HL-60 (cell line): ENCODE measurements at regions not wholly inside any gene's neighbourhood (a gene's known extent, or its start where the extent isn't known, plus 50 kb on each side); places are given as distances from the start of the nearest gene placed in this dataset.

Experiments
- DNase-seq, 2 experiments: peaks; one replicate each; pipeline ENCODE4 v3.0.0-alpha.2; 2010 to 2020; ENCODE audit warnings: low read depth in 1 of 2, low spot score in 1 of 2
- H3K27ac ChIP-seq: fragments of 250-450 bp; sonication (Bioruptor Pico); replicated peaks from 2 replicates; pipeline ENCODE4 v1.5.1; 2020; ENCODE audit warnings: mild to moderate bottlenecking, moderate library complexity
- H3K27me3 ChIP-seq: fragments of 250-450 bp; sonication (Bioruptor Pico); 2 replicates; pipeline ENCODE4 v1.5.1; 2021; ENCODE audit warnings: mild to moderate bottlenecking, moderate library complexity; ENCODE audit not compliant: insufficient read depth, poor library complexity, severe bottlenecking
- H3K4me3 ChIP-seq: replicated peaks from 2 replicates; pipeline ENCODE4 v1.5.1; 2011; ENCODE audit warnings: mild to moderate bottlenecking, control low read depth, low read length; ENCODE audit not compliant: insufficient read depth
- GABPA ChIP-seq: IDR thresholded peaks from 2 replicates; pipeline ENCODE4 v1.6.1; 2012; ENCODE audit warnings: low read depth
- POLR2AphosphoS5 ChIP-seq: IDR thresholded peaks from 2 replicates; pipeline ENCODE4 v1.6.1; 2012; ENCODE audit warnings: low read depth
- REST ChIP-seq: IDR thresholded peaks from 2 replicates; pipeline ENCODE4 v1.6.1; 2012; ENCODE audit warnings: low read depth; ENCODE audit not compliant: insufficient replicate concordance
- SPI1 ChIP-seq: IDR thresholded peaks from 2 replicates; pipeline ENCODE4 v1.6.1; 2012; ENCODE audit warnings: low read depth, mild to moderate bottlenecking, borderline replicate concordance
- TF ChIP-seq, protein P1 (sequence below): IDR thresholded peaks from one replicate; pipeline ENCODE4 v1.5.1; 2011; ENCODE audit warnings: low read length, control low read depth, inconsistent platforms; ENCODE audit not compliant: insufficient read depth

DNA sequence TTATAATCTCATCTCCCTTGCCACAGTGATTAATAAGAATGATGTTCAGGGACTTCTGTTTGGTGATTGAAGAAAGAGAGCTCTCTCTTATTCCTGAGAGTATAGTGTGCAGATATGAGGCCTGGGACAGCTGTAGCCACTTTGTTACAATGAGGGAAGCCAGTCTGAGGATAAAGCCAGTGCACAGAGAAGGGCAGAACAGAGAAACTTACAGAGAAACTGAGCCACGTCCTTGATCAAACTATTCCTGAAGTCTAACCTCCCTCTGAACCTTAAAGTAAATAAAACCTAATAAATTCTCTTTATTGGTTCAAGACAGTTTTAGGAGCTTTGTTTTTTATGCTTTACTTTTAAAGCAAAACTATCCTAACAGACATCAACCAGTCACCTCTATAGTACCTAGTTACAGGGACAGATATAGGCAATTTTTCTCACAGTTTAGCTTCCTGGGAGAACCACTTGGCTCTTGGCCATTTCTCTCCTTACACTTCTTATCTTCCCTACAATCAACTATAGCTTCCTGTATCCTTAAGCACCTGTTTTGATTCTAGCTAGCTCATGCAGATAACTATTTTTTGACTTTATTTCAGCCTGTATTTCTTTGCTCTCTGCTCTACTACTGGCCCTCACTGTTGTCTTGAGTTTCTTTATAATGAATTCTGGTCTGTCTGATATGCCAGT, 284.4 kb downstream of the SHQ1 start:
- Histone ChIP-seq H3K27me3 (no peaks in the 10 kb centered on the region), H3K27ac (no peak overlapping the region)
- DNase-seq, result no peak

DNA sequence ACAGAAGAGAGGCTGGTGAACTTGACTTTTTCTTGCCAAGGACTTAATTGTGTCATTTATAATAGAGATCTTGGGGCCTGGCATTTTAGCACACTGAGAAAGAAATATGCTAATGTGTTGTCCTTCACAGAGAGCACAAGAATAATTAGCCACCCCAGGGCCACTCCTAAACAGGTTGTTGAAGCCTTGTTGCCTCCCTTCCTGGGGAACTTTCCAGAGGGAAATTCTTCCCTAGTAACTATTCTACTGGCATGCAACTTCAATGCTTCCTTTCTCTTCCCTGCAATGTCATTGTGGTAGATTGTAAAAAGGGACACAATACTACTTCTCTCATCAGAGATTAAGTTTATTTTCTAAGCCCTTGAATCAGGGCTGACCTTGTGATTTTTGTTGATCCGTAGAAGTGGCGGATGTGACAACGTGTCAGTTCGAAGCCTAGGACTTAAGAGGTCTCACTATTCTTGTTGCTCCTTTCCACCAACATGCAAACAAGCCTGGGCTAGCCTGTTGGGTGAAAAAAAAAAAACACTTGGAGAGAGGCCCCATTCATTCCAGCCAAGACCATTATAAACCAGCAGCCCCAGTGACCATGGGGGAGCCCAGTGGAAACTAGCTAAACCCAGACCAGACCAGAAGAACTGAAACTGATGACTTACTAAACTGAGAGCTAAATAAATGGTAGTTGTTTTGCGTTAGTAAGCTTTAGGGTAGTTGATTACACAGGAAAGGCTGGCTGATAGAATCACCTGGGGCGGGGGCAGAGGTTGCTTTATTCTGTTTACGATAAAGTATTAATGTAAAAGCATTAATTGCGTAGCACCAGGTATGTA, 287.2 kb downstream of the SHQ1 start:
- no peak for DNase-seq
- H3K27me3 ChIP-seq, result no peaks in the 10 kb centered on the region
- no peak for TF ChIP-seq GABPA
- no peak for TF ChIP-seq SPI1
- TF ChIP-seq REST, result no peak
- TF ChIP-seq, protein P1, sequence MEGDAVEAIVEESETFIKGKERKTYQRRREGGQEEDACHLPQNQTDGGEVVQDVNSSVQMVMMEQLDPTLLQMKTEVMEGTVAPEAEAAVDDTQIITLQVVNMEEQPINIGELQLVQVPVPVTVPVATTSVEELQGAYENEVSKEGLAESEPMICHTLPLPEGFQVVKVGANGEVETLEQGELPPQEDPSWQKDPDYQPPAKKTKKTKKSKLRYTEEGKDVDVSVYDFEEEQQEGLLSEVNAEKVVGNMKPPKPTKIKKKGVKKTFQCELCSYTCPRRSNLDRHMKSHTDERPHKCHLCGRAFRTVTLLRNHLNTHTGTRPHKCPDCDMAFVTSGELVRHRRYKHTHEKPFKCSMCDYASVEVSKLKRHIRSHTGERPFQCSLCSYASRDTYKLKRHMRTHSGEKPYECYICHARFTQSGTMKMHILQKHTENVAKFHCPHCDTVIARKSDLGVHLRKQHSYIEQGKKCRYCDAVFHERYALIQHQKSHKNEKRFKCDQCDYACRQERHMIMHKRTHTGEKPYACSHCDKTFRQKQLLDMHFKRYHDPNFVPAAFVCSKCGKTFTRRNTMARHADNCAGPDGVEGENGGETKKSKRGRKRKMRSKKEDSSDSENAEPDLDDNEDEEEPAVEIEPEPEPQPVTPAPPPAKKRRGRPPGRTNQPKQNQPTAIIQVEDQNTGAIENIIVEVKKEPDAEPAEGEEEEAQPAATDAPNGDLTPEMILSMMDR, result no peak
- no peak for TF ChIP-seq POLR2AphosphoS5
- H3K4me3 ChIP-seq, result no peak overlapping the region
- H3K27ac ChIP-seq, result no peak overlapping the region

More for the DNA sequence above, 284.4 kb downstream of the SHQ1 start:
- no peak overlapping the region for H3K4me3 ChIP-seq
- TF ChIP-seq GABPA (no peak), REST (no peak), SPI1 (no peak), POLR2AphosphoS5 (no peak)
- TF ChIP-seq, protein P1, result no peak

DNA sequence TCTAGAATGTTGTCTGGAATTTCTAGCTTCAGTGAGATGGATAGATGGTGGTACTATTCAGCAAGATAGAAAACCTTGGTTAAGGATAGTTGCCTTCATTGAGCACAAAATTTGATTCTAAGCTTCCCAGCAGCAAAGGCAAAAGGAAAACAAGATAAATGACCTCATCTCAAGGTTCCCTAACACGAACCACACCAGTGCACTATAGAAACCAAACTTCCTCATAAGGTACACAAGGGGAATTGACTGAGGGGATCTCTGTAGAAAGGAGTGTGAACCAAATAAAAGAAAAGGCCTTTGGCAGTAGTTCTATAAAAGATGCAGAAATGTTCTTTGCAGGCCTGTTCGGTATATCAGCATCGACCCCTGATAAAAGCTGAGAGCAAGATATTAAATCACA, 288.9 kb downstream of the SHQ1 start:
- DNase-seq, result peak in 1 of 2 experiments; percentile 47
- H3K27me3 ChIP-seq, result no peaks in the 10 kb centered on the region
- peak overlapping the region; percentile 32 for H3K27ac ChIP-seq
- no peak overlapping the region for H3K4me3 ChIP-seq
- no peak for TF ChIP-seq REST
- TF ChIP-seq, protein P1, result no peak
- no peak for TF ChIP-seq POLR2AphosphoS5
- TF ChIP-seq SPI1, result no peak
- TF ChIP-seq GABPA, result no peak
